Duodenal mucosa (tissue), 2 donors: ENCODE measurements at regions not wholly inside any gene's neighbourhood (a gene's known extent, or its start where the extent isn't known, plus 50 kb on each side); places are given as distances from the start of the nearest gene placed in this dataset.

Source experiments
- H3K27ac ChIP-seq: one replicate; pipeline ENCODE4 v1.7.0; 2013; ENCODE audit warnings: low read depth, low read length
- H3K27me3 ChIP-seq, 2 donors: one replicate each; pipeline ENCODE4 v1.7.0; 2013; ENCODE audit warnings: low read length in 2 of 2, control low read depth in 1 of 2; ENCODE audit not compliant: insufficient read depth in 2 of 2, control insufficient read depth in 1 of 2
- H3K36me3 ChIP-seq, 2 donors: one replicate each; pipeline ENCODE4 v1.7.0; 2013; ENCODE audit warnings: low read length in 2 of 2, control low read depth in 1 of 2; ENCODE audit not compliant: insufficient read depth in 2 of 2, control insufficient read depth in 1 of 2
- H3K4me1 ChIP-seq, 2 donors: one replicate each; pipeline ENCODE4 v1.7.0; 2013; ENCODE audit warnings: low read length in 2 of 2, control low read depth in 1 of 2; ENCODE audit not compliant: insufficient read depth in 2 of 2, control insufficient read depth in 1 of 2
- H3K4me3 ChIP-seq, 2 donors: one replicate each; pipeline ENCODE4 v1.7.0; 2013; ENCODE audit warnings: low read length in 2 of 2, low read depth in 1 of 2
- H3K9ac ChIP-seq, 2 donors: one replicate each; pipeline ENCODE4 v1.7.0; 2013; ENCODE audit warnings: low read length in 2 of 2, low read depth in 1 of 2
- H3K9me3 ChIP-seq, 2 donors: one replicate each; pipeline ENCODE4 v1.7.0; 2013; ENCODE audit warnings: low read length in 2 of 2, control low read depth in 1 of 2; ENCODE audit not compliant: control insufficient read depth in 1 of 2

GRCh38 chr13:108360139-108360538 lies 90.6 kb downstream of the TNFSF13B start:
- Histone ChIP-seq H3K4me3 (no peak overlapping the region), H3K36me3 (no peaks in the 10 kb centered on the region), H3K9ac (no peak overlapping the region), H3K4me1 (no peaks in the 10 kb centered on the region), H3K27me3 (no peaks in the 10 kb centered on the region), H3K9me3 (no peaks in the 10 kb centered on the region), H3K27ac (no peak overlapping the region)

- Histone ChIP-seq H3K27ac (no peak overlapping the region), H3K4me3 (no peak overlapping the region), H3K27me3 (no peaks in the 10 kb centered on the region), H3K9me3 (no peaks in the 10 kb centered on the region), H3K36me3 (no peaks in the 10 kb centered on the region), H3K4me1 (no peaks in the 10 kb centered on the region), H3K9ac (no peak overlapping the region)
Measured at GRCh38 chr13:108361769-108362168, 92.3 kb downstream of the TNFSF13B start.

GRCh38 chr13:108363666-108364065 lies 94.1 kb downstream of the TNFSF13B start:
- Histone ChIP-seq H3K4me1 (no peaks in the 10 kb centered on the region), H3K36me3 (no peaks in the 10 kb centered on the region), H3K9ac (no peak overlapping the region), H3K4me3 (no peak overlapping the region), H3K27me3 (no peaks in the 10 kb centered on the region), H3K27ac (no peak overlapping the region), H3K9me3 (no peaks in the 10 kb centered on the region)

GRCh38 chr13:108365255-108365654 lies 95.7 kb downstream of the TNFSF13B start:
- no peaks in the 10 kb centered on the region for H3K4me1 ChIP-seq
- no peak overlapping the region for H3K27ac ChIP-seq
- no peak overlapping the region for H3K4me3 ChIP-seq
- H3K27me3 ChIP-seq = no peaks in the 10 kb centered on the region
- no peak overlapping the region for H3K9ac ChIP-seq
- H3K9me3 ChIP-seq = no peaks in the 10 kb centered on the region
- no peaks in the 10 kb centered on the region for H3K36me3 ChIP-seq

GRCh38 chr13:108368250-108368905 lies 98.9 kb downstream of the TNFSF13B start:
- Histone ChIP-seq H3K27me3 (no peaks in the 10 kb centered on the region), H3K4me3 (no peak overlapping the region), H3K27ac (no peak overlapping the region), H3K4me1 (no peaks in the 10 kb centered on the region), H3K9ac (no peak overlapping the region), H3K9me3 (no peaks in the 10 kb centered on the region), H3K36me3 (no peaks in the 10 kb centered on the region)

GRCh38 chr13:108369412-108369811 lies 99.9 kb downstream of the TNFSF13B start:
- Histone ChIP-seq H3K27me3 (no peaks in the 10 kb centered on the region), H3K9ac (no peak overlapping the region), H3K4me1 (no peaks in the 10 kb centered on the region), H3K9me3 (no peaks in the 10 kb centered on the region), H3K4me3 (no peak overlapping the region), H3K36me3 (no peaks in the 10 kb centered on the region), H3K27ac (no peak overlapping the region)

GRCh38 chr13:108375034-108375433 lies 105.5 kb downstream of the TNFSF13B start:
- Histone ChIP-seq H3K4me3 (no peak overlapping the region), H3K4me1 (no peaks in the 10 kb centered on the region), H3K27me3 (no peaks in the 10 kb centered on the region), H3K27ac (no peak overlapping the region), H3K36me3 (no peaks in the 10 kb centered on the region), H3K9ac (no peak overlapping the region), H3K9me3 (no peaks in the 10 kb centered on the region)

- Histone ChIP-seq H3K27ac (no peak overlapping the region), H3K4me3 (no peak overlapping the region), H3K9ac (no peak overlapping the region), H3K4me1 (no peaks in the 10 kb centered on the region), H3K9me3 (no peaks in the 10 kb centered on the region), H3K27me3 (no peaks in the 10 kb centered on the region), H3K36me3 (no peaks in the 10 kb centered on the region)
Measured at GRCh38 chr13:108375772-108376171, 106.3 kb downstream of the TNFSF13B start.

- H3K4me1 ChIP-seq = no peaks in the 10 kb centered on the region
- no peak overlapping the region for H3K9ac ChIP-seq
- H3K27ac ChIP-seq = no peak overlapping the region
- H3K9me3 ChIP-seq = no peaks in the 10 kb centered on the region
- H3K4me3 ChIP-seq = no peak overlapping the region
- no peaks in the 10 kb centered on the region for H3K27me3 ChIP-seq
- H3K36me3 ChIP-seq = no peaks in the 10 kb centered on the region
Measured at GRCh38 chr13:108376308-108376707, 106.8 kb downstream of the TNFSF13B start.

GRCh38 chr13:108377646-108378206 lies 108.2 kb downstream of the TNFSF13B start:
- no peaks in the 10 kb centered on the region for H3K36me3 ChIP-seq
- no peaks in the 10 kb centered on the region for H3K9me3 ChIP-seq
- H3K27me3 ChIP-seq = no peaks in the 10 kb centered on the region
- H3K4me1 ChIP-seq = no peaks in the 10 kb centered on the region
- no peak overlapping the region for H3K27ac ChIP-seq
- H3K4me3 ChIP-seq = no peak overlapping the region
- no peak overlapping the region for H3K9ac ChIP-seq
